OCI-LY1 (cell line): ENCODE measurements at regions not wholly inside any gene's neighbourhood (a gene's known extent, or its start where the extent isn't known, plus 50 kb on each side); places are given as distances from the start of the nearest gene placed in this dataset.

Source experiments
- H2AFZ ChIP-seq: fragments of 200-600 bp; sonication (generic), shearing (Covaris generic); 2 replicates; pipeline ENCODE4 v1.6.0; 2014; ENCODE audit warnings: antibody characterized with exemption, mild to moderate bottlenecking, low read length
- H3F3A ChIP-seq: fragments of 200-600 bp; sonication (generic), shearing (Covaris generic); 2 replicates; pipeline ENCODE4 v1.6.0; 2014; ENCODE audit warnings: mild to moderate bottlenecking, antibody characterized with exemption, low read length, moderate library complexity; ENCODE audit not compliant: insufficient read depth
- H3K27ac ChIP-seq: fragments of 200-600 bp; sonication (generic); 2 replicates; pipeline ENCODE4 v1.5.1; 2014; ENCODE audit warnings: low read length, mixed run types, mild to moderate bottlenecking, low read depth; ENCODE audit not compliant: poor library complexity, severe bottlenecking
- H3K27me3 ChIP-seq: fragments of 200-600 bp; sonication (generic); 2 replicates; pipeline ENCODE4 v1.6.0; 2014; ENCODE audit warnings: antibody characterized with exemption, mild to moderate bottlenecking, low read length, moderate library complexity; ENCODE audit not compliant: insufficient read depth
- H3K36me3 ChIP-seq: fragments of 200-600 bp; sonication (generic); 2 replicates; pipeline ENCODE4 v1.6.1; 2014; ENCODE audit warnings: mild to moderate bottlenecking, antibody characterized with exemption, low read length, moderate library complexity, mixed read lengths; ENCODE audit not compliant: insufficient read depth
- H3K4me1 ChIP-seq: fragments of 200-600 bp; sonication (generic); 2 replicates; pipeline ENCODE4 v1.5.1; 2014; ENCODE audit warnings: mild to moderate bottlenecking, low read length, moderate library complexity; ENCODE audit not compliant: insufficient read depth, severe bottlenecking
- H3K4me2 ChIP-seq: fragments of 200-600 bp; sonication (generic), shearing (Covaris generic); 2 replicates; pipeline ENCODE4 v1.6.1; 2014; ENCODE audit warnings: low read length
- H3K4me3 ChIP-seq: fragments of 200-600 bp; sonication (generic); 2 replicates; pipeline ENCODE4 v1.5.1; 2014; ENCODE audit warnings: low read length, low read depth, mild to moderate bottlenecking, mixed read lengths; ENCODE audit not compliant: poor library complexity, severe bottlenecking
- H3K79me2 ChIP-seq: fragments of 200-600 bp; shearing (Covaris generic); 2 replicates; pipeline ENCODE4 v1.6.1; 2016; ENCODE audit warnings: mixed run types, low read length, mixed read lengths; ENCODE audit not compliant: insufficient read depth
- H3K9ac ChIP-seq: fragments of 200-600 bp; sonication (generic), shearing (Covaris generic); 2 replicates; pipeline ENCODE4 v1.6.1; 2014; ENCODE audit warnings: mild to moderate bottlenecking, low read length, mixed read lengths
- H3K9me2 ChIP-seq: fragments of 200-600 bp; sonication (generic), shearing (Covaris generic); 2 replicates; pipeline ENCODE4 v1.6.1; 2014; ENCODE audit warnings: low read depth, mild to moderate bottlenecking, low read length, mixed read lengths
- H3K9me3 ChIP-seq: fragments of 200-600 bp; shearing (Covaris generic); 2 replicates; pipeline ENCODE4 v1.6.1; 2014; ENCODE audit warnings: low read length, mixed read lengths
- H4K20me1 ChIP-seq: fragments of 200-600 bp; sonication (generic), shearing (Covaris generic); 2 replicates; pipeline ENCODE4 v1.6.0; 2016; ENCODE audit warnings: mild to moderate bottlenecking, low read length; ENCODE audit not compliant: insufficient read depth
- CTCF ChIP-seq: fragments of 200-600 bp; sonication (generic), shearing (Covaris generic); IDR thresholded peaks from 2 replicates; pipeline ENCODE4 v1.5.1; 2017; ENCODE audit warnings: mild to moderate bottlenecking, antibody characterized with exemption, low read length, moderate library complexity, mixed read lengths
- EZH2 ChIP-seq: fragments of 200-600 bp; sonication (generic), shearing (Covaris generic); IDR thresholded peaks from 2 replicates; pipeline ENCODE4 v1.8.0; 2017; ENCODE audit warnings: borderline replicate concordance, mixed run types, mild to moderate bottlenecking, antibody characterized with exemption, low read length, moderate library complexity, mixed read lengths

- Histone ChIP-seq H3K79me2 (no peaks in the 10 kb centered on the region), H3K4me1 (no peaks in the 10 kb centered on the region), H3K9me3 (no peaks in the 10 kb centered on the region), H4K20me1 (no peaks in the 10 kb centered on the region), H3K4me3 (no peak overlapping the region), H3K27me3 (no peaks in the 10 kb centered on the region), H3K27ac (no peak overlapping the region), H3K9ac (no peak overlapping the region), H3K4me2 (no peak overlapping the region), H3F3A (no peaks in the 10 kb centered on the region), H3K9me2 (no peaks in the 10 kb centered on the region), H3K36me3 (no peaks in the 10 kb centered on the region), H2AFZ (no peak overlapping the region)
- TF ChIP-seq CTCF (no peak), EZH2 (no peak)
Observed at GRCh38 chr4:125434136-125434535, 119.4 kb downstream of the FAT4 start.

- Histone ChIP-seq H3K27me3 (no peaks in the 10 kb centered on the region), H3K27ac (no peak overlapping the region), H3K4me1 (no peaks in the 10 kb centered on the region), H3F3A (no peaks in the 10 kb centered on the region), H3K4me3 (no peak overlapping the region), H3K9me3 (no peaks in the 10 kb centered on the region), H4K20me1 (no peaks in the 10 kb centered on the region), H3K9ac (no peak overlapping the region), H2AFZ (no peak overlapping the region), H3K9me2 (no peaks in the 10 kb centered on the region), H3K36me3 (no peaks in the 10 kb centered on the region), H3K4me2 (no peak overlapping the region), H3K79me2 (no peaks in the 10 kb centered on the region)
- no peak for TF ChIP-seq EZH2
- no peak for TF ChIP-seq CTCF
Observed at GRCh38 chr4:125440814-125441213, 126.1 kb downstream of the FAT4 start.

GRCh38 chr4:125444166-125444565, 129.4 kb downstream of the FAT4 start:
- Histone ChIP-seq H3K27me3 (no peaks in the 10 kb centered on the region), H3K27ac (no peak overlapping the region), H3K4me2 (no peak overlapping the region), H3K9ac (no peak overlapping the region), H3K79me2 (no peaks in the 10 kb centered on the region), H3K9me3 (no peaks in the 10 kb centered on the region), H3K4me3 (no peak overlapping the region), H3K36me3 (no peaks in the 10 kb centered on the region), H3F3A (no peaks in the 10 kb centered on the region), H3K9me2 (no peaks in the 10 kb centered on the region), H4K20me1 (no peaks in the 10 kb centered on the region), H3K4me1 (no peaks in the 10 kb centered on the region), H2AFZ (no peak overlapping the region)
- no peak for TF ChIP-seq EZH2
- TF ChIP-seq CTCF = no peak
